PFSK-1 (cell line): ENCODE measurements at regions not wholly inside any gene's neighbourhood (a gene's known extent, or its start where the extent isn't known, plus 50 kb on each side); places are given as distances from the start of the nearest gene placed in this dataset.

Source experiments
- FOXP2 ChIP-seq: optimal IDR thresholded peaks from 2 replicates; pipeline ENCODE3; 2011; ENCODE audit warnings: borderline replicate concordance, control low read depth, inconsistent platforms; ENCODE audit not compliant: insufficient read depth; ENCODE audit errors: extremely low read length, extremely low read depth
- POLR2AphosphoS5 ChIP-seq: IDR thresholded peaks from 2 replicates; pipeline ENCODE4 v1.6.1; 2012; ENCODE audit warnings: low read depth, mild to moderate bottlenecking, control low read depth, low read length, moderate library complexity
- SIN3A ChIP-seq: IDR thresholded peaks from 2 replicates; pipeline ENCODE4 v1.6.1; 2012; ENCODE audit warnings: mild to moderate bottlenecking, low read length, moderate library complexity, borderline replicate concordance; ENCODE audit not compliant: insufficient read depth
- TAF1 ChIP-seq: IDR thresholded peaks from 2 replicates; pipeline ENCODE4 v1.6.1; 2012; ENCODE audit warnings: low read length, control low read depth, borderline replicate concordance; ENCODE audit not compliant: insufficient read depth
- TF ChIP-seq, protein P1 (sequence below), 2 experiments: IDR thresholded peaks; 2 replicates each; pipeline versions ENCODE4 v1.6.1 to v1.8.0; 2011 to 2012; ENCODE audit warnings: low read depth in 2 of 2, low read length in 2 of 2, control low read depth in 1 of 2, inconsistent platforms in 1 of 2, mild to moderate bottlenecking in 1 of 2, moderate library complexity in 1 of 2; ENCODE audit not compliant: insufficient read depth in 1 of 2

DNA sequence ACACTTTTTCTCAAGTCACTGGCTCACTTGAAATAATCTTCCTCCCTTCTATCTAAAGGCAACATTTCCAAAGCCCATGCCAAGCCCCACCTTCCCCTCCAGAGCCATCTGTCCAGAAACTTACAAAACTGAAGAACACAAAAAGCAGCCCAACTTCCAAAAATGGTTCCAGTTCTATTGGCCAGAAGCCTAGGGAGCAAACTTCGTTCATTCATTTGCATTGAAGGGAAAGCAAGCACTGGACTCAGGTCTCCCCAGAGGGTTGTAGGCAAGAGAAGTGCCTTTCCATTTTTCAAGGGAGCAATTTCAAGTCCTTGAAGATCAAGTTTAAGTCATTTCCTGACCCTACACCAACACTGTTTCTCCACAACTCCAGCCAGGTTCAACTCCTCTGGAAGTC, 585.0 kb downstream of the BCL11A start:
- TF ChIP-seq TAF1 (no peak), SIN3A (no peak), POLR2AphosphoS5 (no peak), FOXP2 (no peak)
- TF ChIP-seq, protein P1, sequence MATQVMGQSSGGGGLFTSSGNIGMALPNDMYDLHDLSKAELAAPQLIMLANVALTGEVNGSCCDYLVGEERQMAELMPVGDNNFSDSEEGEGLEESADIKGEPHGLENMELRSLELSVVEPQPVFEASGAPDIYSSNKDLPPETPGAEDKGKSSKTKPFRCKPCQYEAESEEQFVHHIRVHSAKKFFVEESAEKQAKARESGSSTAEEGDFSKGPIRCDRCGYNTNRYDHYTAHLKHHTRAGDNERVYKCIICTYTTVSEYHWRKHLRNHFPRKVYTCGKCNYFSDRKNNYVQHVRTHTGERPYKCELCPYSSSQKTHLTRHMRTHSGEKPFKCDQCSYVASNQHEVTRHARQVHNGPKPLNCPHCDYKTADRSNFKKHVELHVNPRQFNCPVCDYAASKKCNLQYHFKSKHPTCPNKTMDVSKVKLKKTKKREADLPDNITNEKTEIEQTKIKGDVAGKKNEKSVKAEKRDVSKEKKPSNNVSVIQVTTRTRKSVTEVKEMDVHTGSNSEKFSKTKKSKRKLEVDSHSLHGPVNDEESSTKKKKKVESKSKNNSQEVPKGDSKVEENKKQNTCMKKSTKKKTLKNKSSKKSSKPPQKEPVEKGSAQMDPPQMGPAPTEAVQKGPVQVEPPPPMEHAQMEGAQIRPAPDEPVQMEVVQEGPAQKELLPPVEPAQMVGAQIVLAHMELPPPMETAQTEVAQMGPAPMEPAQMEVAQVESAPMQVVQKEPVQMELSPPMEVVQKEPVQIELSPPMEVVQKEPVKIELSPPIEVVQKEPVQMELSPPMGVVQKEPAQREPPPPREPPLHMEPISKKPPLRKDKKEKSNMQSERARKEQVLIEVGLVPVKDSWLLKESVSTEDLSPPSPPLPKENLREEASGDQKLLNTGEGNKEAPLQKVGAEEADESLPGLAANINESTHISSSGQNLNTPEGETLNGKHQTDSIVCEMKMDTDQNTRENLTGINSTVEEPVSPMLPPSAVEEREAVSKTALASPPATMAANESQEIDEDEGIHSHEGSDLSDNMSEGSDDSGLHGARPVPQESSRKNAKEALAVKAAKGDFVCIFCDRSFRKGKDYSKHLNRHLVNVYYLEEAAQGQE (IDR thresholded peaks at IDR 0.05; ENCODE audit: insufficient read depth in 1 of 2, low read depth in 2 of 2, low read length in 2 of 2) = no peak

DNA sequence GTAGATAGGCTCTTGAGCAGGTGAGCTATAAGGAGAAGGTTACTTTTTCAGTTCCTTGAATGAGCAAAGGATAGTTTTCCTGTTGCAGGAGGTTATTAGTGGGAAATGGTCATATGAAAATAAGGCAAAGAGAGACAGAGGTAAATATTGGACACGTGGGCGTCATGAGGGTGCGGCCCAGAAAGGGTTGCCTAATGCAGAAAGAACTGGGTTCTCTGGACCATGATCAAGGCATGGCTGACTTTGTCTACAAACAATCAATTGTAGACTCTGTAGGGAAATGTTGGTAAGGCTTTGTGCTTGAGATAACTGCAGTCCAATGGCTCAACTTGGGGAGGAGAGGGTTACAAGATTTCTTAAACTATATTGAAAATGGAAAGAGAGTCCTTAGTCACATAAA, 585.8 kb downstream of the BCL11A start:
- TF ChIP-seq, protein P1 (IDR thresholded peaks at IDR 0.05; ENCODE audit: insufficient read depth in 1 of 2, low read depth in 2 of 2, low read length in 2 of 2) = no peak
- TF ChIP-seq TAF1 = no peak
- TF ChIP-seq POLR2AphosphoS5 = no peak

DNA sequence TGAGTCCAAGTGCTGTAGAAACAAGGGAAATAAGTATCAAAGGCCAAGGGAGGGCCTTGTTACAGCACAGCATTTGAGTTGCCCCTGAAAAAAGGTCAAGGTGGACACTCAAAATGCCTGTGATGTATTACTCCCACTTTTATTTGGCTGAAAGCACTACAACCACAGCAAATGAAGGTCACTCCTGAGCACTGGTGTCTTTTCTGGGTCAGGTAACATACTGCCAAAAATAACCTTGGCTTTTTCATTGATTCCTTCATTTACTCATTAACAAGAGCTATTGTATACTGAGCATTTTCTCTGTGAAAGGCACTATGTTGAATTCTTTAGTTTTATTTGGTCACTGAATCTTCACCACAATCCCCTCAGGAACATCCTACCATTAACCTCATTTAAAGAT, 590.3 kb downstream of the BCL11A start:
- TF ChIP-seq FOXP2 = no peak
- no peak for TF ChIP-seq SIN3A
- TF ChIP-seq POLR2AphosphoS5 = no peak
- TF ChIP-seq TAF1 = no peak
- TF ChIP-seq, protein P1 (IDR thresholded peaks at IDR 0.05; ENCODE audit: insufficient read depth in 1 of 2, low read depth in 2 of 2, low read length in 2 of 2) = no peak

DNA sequence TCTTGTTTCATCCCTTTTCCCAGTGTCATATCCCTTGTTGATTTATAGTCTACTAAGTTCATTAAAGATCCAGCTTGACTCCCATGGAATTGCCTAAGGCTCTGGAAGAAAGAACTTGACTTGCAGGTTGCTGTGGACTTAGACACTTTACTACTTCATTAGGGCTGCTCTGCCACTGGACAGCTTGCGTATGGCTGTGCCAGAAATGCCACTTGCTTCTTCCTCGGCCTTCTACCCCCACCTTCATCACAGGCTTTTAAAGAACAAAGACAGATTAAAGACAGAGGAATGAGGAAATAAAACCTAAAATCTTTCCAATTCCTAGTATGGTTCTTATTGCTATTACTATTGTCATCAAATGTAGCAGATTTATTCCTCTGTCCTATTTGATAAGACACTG, 591.7 kb downstream of the BCL11A start:
- TF ChIP-seq SIN3A (no peak), POLR2AphosphoS5 (no peak), TAF1 (no peak), FOXP2 (no peak)
- TF ChIP-seq, protein P1 (IDR thresholded peaks at IDR 0.05; ENCODE audit: insufficient read depth in 1 of 2, low read depth in 2 of 2, low read length in 2 of 2) = no peak

DNA sequence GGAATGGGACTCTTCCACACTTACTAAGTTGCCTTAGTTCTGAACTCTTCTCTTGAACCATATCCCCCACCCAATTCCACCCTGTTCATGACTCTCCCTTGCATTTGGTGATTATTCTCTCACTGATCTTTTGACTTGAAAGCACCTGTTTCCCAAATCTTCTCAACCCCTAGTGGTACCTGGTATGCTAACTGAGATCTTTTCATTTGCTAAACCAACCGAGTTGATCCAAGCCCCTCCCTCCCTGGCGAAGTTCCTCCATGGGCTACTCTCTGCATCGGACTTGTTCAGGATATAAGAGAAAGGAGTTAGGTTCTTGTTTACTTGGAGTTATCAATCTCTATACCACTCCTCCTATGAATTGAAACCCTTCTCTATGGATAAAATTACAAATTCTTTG, 593.5 kb downstream of the BCL11A start:
- TF ChIP-seq FOXP2 (no peak), POLR2AphosphoS5 (no peak), TAF1 (no peak), SIN3A (no peak)
- TF ChIP-seq, protein P1 (IDR thresholded peaks at IDR 0.05; ENCODE audit: insufficient read depth in 1 of 2, low read depth in 2 of 2, low read length in 2 of 2) = no peak
